K562 (cell line): ENCODE measurements at regions not wholly inside any gene's neighbourhood (a gene's known extent, or its start where the extent isn't known, plus 50 kb on each side); places are given as distances from the start of the nearest gene placed in this dataset.

Source experiments
- ATAC-seq: fragments of 200-7000 bp; cut with Tn5 transposase; 3 replicates; pipeline ENCODE4 v1.9.1; 2020; ENCODE audit warnings: moderate library complexity
- BruUV-seq: library from RNA; stranded (reverse); fragments of 400-500 nt; replicated peaks from 2 replicates; lab custom pipeline; 2021; lab: Mats Ljungman, UMichigan
- CTCF ChIA-PET: fragments of 300-600 bp; formaldehyde crosslinking; extraction: SDS; loops from one replicate; lab custom pipeline; 2021; ENCODE audit warnings: low intra/inter-chr PET ratio; lab: Yijun Ruan, JAX
- POLR2A ChIA-PET: fragments of 300-600, 350-650 bp; sonication (Branson Sonifier 250); formaldehyde crosslinking; extraction: SDS; loops from one replicate; lab custom pipeline; 2021; ENCODE audit warnings: antibody characterized with exemption, inconsistent platforms; lab: Yijun Ruan, JAX
- DNase-seq, 4 experiments: peaks; one replicate each; pipeline versions ENCODE4 v3.0.0 to v3.0.0-alpha.2; 2011 to 2018; ENCODE audit warnings: low spot score in 3 of 4, mixed read lengths in 3 of 4; ENCODE audit errors: extremely low read depth in 1 of 4
- FAIRE-seq: peaks from 2 replicates; lab custom pipeline; 2011; peaks lifted over from hg19 to GRCh38; lab: Jason Lieb, UNC
- H2AFZ ChIP-seq: 2 replicates; pipeline ENCODE4 v1.6.0; 2011; ENCODE audit warnings: low read depth, low read length, control low read depth, inconsistent platforms
- H3K27ac ChIP-seq: fragments of 200-600 bp; 3 replicates; pipeline ENCODE4 v1.8.0; 2011; ENCODE audit warnings: low read depth, mild to moderate bottlenecking, control low read depth, inconsistent platforms, low read length, moderate library complexity, mixed read lengths; ENCODE audit errors: extremely low read depth
- H3K27me3 ChIP-seq, 2 experiments: fragments of 300-600 bp in 1 of 2; 2 replicates in 1 of 2; 3 replicates in 1 of 2; pipeline versions ENCODE4 v1.6.0 to v1.8.0; 2011; ENCODE audit warnings: inconsistent platforms in 2 of 2, low read length in 2 of 2, mild to moderate bottlenecking in 1 of 2, mixed read lengths in 1 of 2, moderate library complexity in 1 of 2; ENCODE audit not compliant: control insufficient read depth in 2 of 2, insufficient read depth in 2 of 2
- H3K36me3 ChIP-seq: fragments of 300-600 bp; 3 replicates; pipeline ENCODE4 v1.8.0; 2011; ENCODE audit warnings: mild to moderate bottlenecking, low read length, inconsistent platforms; ENCODE audit not compliant: control insufficient read depth, insufficient read depth
- H3K4me1 ChIP-seq, 2 experiments: fragments of 200-600 bp in 1 of 2; replicated peaks in 1 of 2; 2 replicates in 1 of 2; 3 replicates in 1 of 2; pipeline versions ENCODE4 v1.5.1 to v1.8.0; 2011; ENCODE audit warnings: inconsistent platforms in 2 of 2, low read length in 2 of 2, mild to moderate bottlenecking in 1 of 2, mixed read lengths in 1 of 2, moderate library complexity in 1 of 2; ENCODE audit not compliant: control insufficient read depth in 2 of 2, insufficient read depth in 2 of 2
- H3K4me2 ChIP-seq: 2 replicates; pipeline ENCODE4 v1.6.1; 2011; ENCODE audit warnings: low read length, control low read depth, inconsistent platforms, mixed read lengths; ENCODE audit not compliant: insufficient read depth
- H3K4me3 ChIP-seq: fragments of 200-600 bp; sonication (generic), shearing (Covaris generic); 2 replicates; pipeline ENCODE4 v1.5.1; 2016; ENCODE audit warnings: control low read depth, inconsistent platforms
- H3K79me2 ChIP-seq: fragments of 200-600 bp; 3 replicates; pipeline ENCODE4 v1.8.0; 2011; ENCODE audit warnings: low read length, inconsistent platforms; ENCODE audit not compliant: control insufficient read depth, insufficient read depth
- H3K9ac ChIP-seq, 2 experiments: 2 replicates each; pipeline versions ENCODE4 v1.6.0 to v1.6.1; 2011; ENCODE audit warnings: low read depth in 2 of 2, low read length in 2 of 2, control low read depth in 1 of 2, inconsistent platforms in 1 of 2, mild to moderate bottlenecking in 1 of 2, mixed read lengths in 1 of 2; ENCODE audit not compliant: insufficient read depth in 1 of 2
- H3K9me1 ChIP-seq: one replicate; pipeline ENCODE4 v1.6.0; 2011; ENCODE audit warnings: inconsistent platforms, mild to moderate bottlenecking, low read length, moderate library complexity; ENCODE audit not compliant: control insufficient read depth, insufficient read depth
- H3K9me3 ChIP-seq: replicated peaks from 2 replicates; pipeline ENCODE4 v1.5.1; 2011; ENCODE audit warnings: low read depth, low read length, inconsistent platforms; ENCODE audit not compliant: control insufficient read depth, insufficient read depth
- H4K20me1 ChIP-seq: replicated peaks from 2 replicates; pipeline ENCODE4 v1.6.1; 2011; ENCODE audit warnings: low read length, inconsistent platforms, mixed read lengths; ENCODE audit not compliant: control insufficient read depth, insufficient read depth
- CAMTA2 ChIP-seq: fragments of 250-450 bp; sonication (Bioruptor Pico); conservative IDR thresholded peaks from 2 replicates; pipeline ENCODE4 v1.5.1; 2022
- EHMT2 ChIP-seq: fragments of 450-650 bp; IDR thresholded peaks from 2 replicates; pipeline ENCODE4 v1.6.1; 2018; ENCODE audit warnings: antibody characterized with exemption
- FOXP4 ChIP-seq: sonication (generic); formaldehyde crosslinking; IDR thresholded peaks from 2 replicates; pipeline ENCODE4 v1.8.0; 2022; ENCODE audit warnings: mild to moderate bottlenecking, missing genetic modification reagents, borderline replicate concordance
- HMGN3 ChIP-seq: IDR thresholded peaks from 2 replicates; pipeline ENCODE4 v1.6.1; 2011; ENCODE audit warnings: borderline replicate concordance, low read depth, mild to moderate bottlenecking, mixed read lengths, low read length; ENCODE audit not compliant: insufficient read length; ENCODE audit errors: extremely low read depth
- HMGXB4 ChIP-seq: sonication (generic); formaldehyde crosslinking; IDR thresholded peaks from 2 replicates; pipeline ENCODE4 v1.8.1; 2023; ENCODE audit warnings: mild to moderate bottlenecking, missing genetic modification reagents
- MYNN ChIP-seq, 2 experiments: sonication (generic); formaldehyde crosslinking in 1 of 2; IDR thresholded peaks; 2 replicates each; pipeline versions ENCODE4 v1.5.0 to v1.6.1; 2016 to 2020; ENCODE audit warnings: antibody characterized with exemption in 1 of 2, missing genetic modification reagents in 1 of 2
- PATZ1 ChIP-seq: fragments of 250-450 bp; sonication (Bioruptor Pico); IDR thresholded peaks from 2 replicates; pipeline ENCODE4 v1.5.0; 2020; ENCODE audit warnings: mild to moderate bottlenecking, borderline replicate concordance
- POLR3A ChIP-seq: IDR thresholded peaks from 2 replicates; pipeline ENCODE4 v1.6.1; 2011; ENCODE audit warnings: borderline replicate concordance, mild to moderate bottlenecking, moderate library complexity; ENCODE audit not compliant: insufficient read length, insufficient read depth; ENCODE audit errors: extremely low read depth
- RNF219 ChIP-seq: fragments of 250-450 bp; sonication (Bioruptor Pico); IDR thresholded peaks from 2 replicates; pipeline ENCODE4 v1.5.0; 2022; ENCODE audit warnings: mild to moderate bottlenecking
- SAP30 ChIP-seq: fragments of 200-600 bp; sonication (generic); IDR thresholded peaks from 2 replicates; pipeline ENCODE4 v1.6.1; 2012; ENCODE audit warnings: borderline replicate concordance, low read depth, mild to moderate bottlenecking, moderate library complexity, low read length, control low read depth, inconsistent platforms; ENCODE audit not compliant: insufficient read depth, poor library complexity, severe bottlenecking
- WGBS: fragments of 100-300 bp; shearing (Covaris generic); methylation state at CpG from one replicate; pipeline ENCODE4 v1.1.6; 2016; ENCODE audit warnings: low coverage, mixed read lengths; ENCODE audit not compliant: insufficient coverage; ENCODE audit errors: missing lambda C conversion rate; 5-methylcytosine and 5-hydroxymethylcytosine counted together
- in situ Hi-C: fragments of 300-500 bp; cut with MboI; formaldehyde crosslinking; loops from 4 replicates; pipeline ENCODE4 v1.15.0; 2018; ENCODE audit warnings: inconsistent platforms, mixed read lengths
- intact Hi-C: fragments of 100-400 bp; cut with micrococcal nuclease; formaldehyde crosslinking; loops from 2 replicates; pipeline ENCODE4 v1.14.2; 2022

- Histone ChIP-seq H3K27ac (no peak overlapping the region), H3K4me3 (no peak overlapping the region), H3K27me3 (no peaks in the 10 kb centered on the region; a peak in 1 of 5 replicates), H3K36me3 (no peaks in the 10 kb centered on the region), H2AFZ (no peak overlapping the region), H3K4me1 (no peaks in the 10 kb centered on the region), H3K9me3 (no peaks in the 10 kb centered on the region), H3K79me2 (no peaks in the 10 kb centered on the region), H3K9me1 (no peaks in the 10 kb centered on the region), H3K4me2 (no peak overlapping the region), H3K9ac (no peak overlapping the region), H4K20me1 (no peaks in the 10 kb centered on the region; the same call in 1 of the 2 replicates)
- intact Hi-C loops (no loop called here), in situ Hi-C loops (no loop called here)
- ChIA-PET POLR2A (no interaction called here), CTCF (no interaction called here)
- ATAC-seq (no peak), FAIRE-seq (no peak), DNase-seq (no peak)
- WGBS, result 5% methylated on average over 3 of the region's 3 CpGs
- no peak for TF ChIP-seq HMGXB4 (CRISPR knock-in tag)
- no peak for TF ChIP-seq SAP30
- no peak for TF ChIP-seq RNF219 (CRISPR knock-in tag)
- no peak for TF ChIP-seq CAMTA2
- TF ChIP-seq PATZ1 (CRISPR knock-in tag), result no peak
- no peak for TF ChIP-seq EHMT2
- no peak for TF ChIP-seq MYNN (IDR thresholded peaks at IDR 0.05)
- TF ChIP-seq MYNN (CRISPR knock-in tag; IDR thresholded peaks at IDR 0.05), result no peak
- TF ChIP-seq HMGN3, result no peak
- no peak for TF ChIP-seq POLR3A
- no peak for TF ChIP-seq FOXP4 (CRISPR knock-in tag)
- no TSS peak for BruUV-seq
Measured at GRCh38 chr1:87586501-87586900, 257.8 kb downstream of the LMO4 start.
